GM12878 (cell line): ENCODE measurements at regions not wholly inside any gene's neighbourhood (a gene's known extent, or its start where the extent isn't known, plus 50 kb on each side); places are given as distances from the start of the nearest gene placed in this dataset.

Experiments used
- CHD4 ChIP-seq: fragments of 200-600 bp; sonication (generic); IDR thresholded peaks from 2 replicates; pipeline ENCODE4 v1.6.1; 2016; ENCODE audit warnings: mild to moderate bottlenecking
- CUX1 ChIP-seq: IDR thresholded peaks from 2 replicates; pipeline ENCODE4 v1.6.1; 2012; ENCODE audit warnings: improper control_type of control experiment, low read depth, low read length; ENCODE audit not compliant: insufficient replicate concordance
- ELK1 ChIP-seq: IDR thresholded peaks from 2 replicates; pipeline ENCODE4 v1.6.1; 2012; ENCODE audit warnings: low read depth, low read length, improper control_type of control experiment
- HDAC6 ChIP-seq: fragments of 200-600 bp; sonication (generic); IDR thresholded peaks from one replicate; pipeline ENCODE4 v1.8.0; 2017; ENCODE audit warnings: antibody characterized with exemption; ENCODE audit not compliant: unreplicated experiment
- JUND ChIP-seq: IDR thresholded peaks from 2 replicates; pipeline ENCODE4 v1.6.1; 2012; ENCODE audit warnings: low read depth, mild to moderate bottlenecking, low read length, improper control_type of control experiment, moderate library complexity
- LARP7 ChIP-seq: fragments of 450-650 bp; IDR thresholded peaks from 2 replicates; pipeline ENCODE4 v1.6.1; 2017; ENCODE audit warnings: mild to moderate bottlenecking
- NBN ChIP-seq: fragments of 450-650 bp; IDR thresholded peaks from 2 replicates; pipeline ENCODE4 v1.6.1; 2016
- SMAD5 ChIP-seq: IDR thresholded peaks from 2 replicates; pipeline ENCODE4 v1.6.1; 2016; ENCODE audit warnings: antibody characterized with exemption, low read depth
- SUPT20H ChIP-seq: IDR thresholded peaks from 2 replicates; pipeline ENCODE4 v1.6.1; 2011; ENCODE audit warnings: low read depth, mild to moderate bottlenecking, low read length, moderate library complexity, borderline replicate concordance; ENCODE audit not compliant: control insufficient read depth
- ZNF687 ChIP-seq: fragments of 450-650 bp; IDR thresholded peaks from 2 replicates; pipeline ENCODE4 v1.6.1; 2017; ENCODE audit warnings: mild to moderate bottlenecking, moderate library complexity
- TF ChIP-seq, protein P1 (sequence below): fragments of 450-650 bp; formaldehyde crosslinking; IDR thresholded peaks from 2 replicates; pipeline ENCODE4 v1.5.0; 2022; ENCODE audit warnings: mild to moderate bottlenecking, missing genetic modification characterization
- TF ChIP-seq, protein P2 (sequence below): fragments of 450-650 bp; IDR thresholded peaks from 2 replicates; pipeline ENCODE4 v1.6.1; 2017; ENCODE audit warnings: low read depth, mild to moderate bottlenecking, moderate library complexity
- TF ChIP-seq, protein P3 (sequence below): fragments of 450-650 bp; IDR thresholded peaks from 2 replicates; pipeline ENCODE4 v1.6.1; 2014; ENCODE audit warnings: mild to moderate bottlenecking

DNA sequence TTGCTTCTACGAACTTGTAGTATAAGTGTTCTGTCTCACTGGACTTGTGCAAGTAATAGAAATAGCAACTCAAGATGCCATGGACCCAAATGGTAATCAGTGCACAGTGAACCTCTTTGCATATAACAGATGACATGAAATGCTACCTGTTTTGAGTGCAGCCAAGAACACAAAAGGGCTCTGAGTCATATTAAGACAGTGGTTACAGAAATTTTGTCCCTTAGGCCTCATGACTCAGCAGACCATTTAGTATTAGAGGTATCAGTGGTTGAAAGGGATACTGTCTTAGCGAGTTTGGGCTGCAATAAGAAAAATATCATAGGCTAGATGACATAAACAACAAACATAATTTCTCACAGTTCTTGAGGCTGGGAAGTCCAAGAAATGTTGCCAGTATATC lies 502.9 kb upstream of the PCDH10 start (continued):
- no peak for TF ChIP-seq ELK1
- TF ChIP-seq, protein P1, sequence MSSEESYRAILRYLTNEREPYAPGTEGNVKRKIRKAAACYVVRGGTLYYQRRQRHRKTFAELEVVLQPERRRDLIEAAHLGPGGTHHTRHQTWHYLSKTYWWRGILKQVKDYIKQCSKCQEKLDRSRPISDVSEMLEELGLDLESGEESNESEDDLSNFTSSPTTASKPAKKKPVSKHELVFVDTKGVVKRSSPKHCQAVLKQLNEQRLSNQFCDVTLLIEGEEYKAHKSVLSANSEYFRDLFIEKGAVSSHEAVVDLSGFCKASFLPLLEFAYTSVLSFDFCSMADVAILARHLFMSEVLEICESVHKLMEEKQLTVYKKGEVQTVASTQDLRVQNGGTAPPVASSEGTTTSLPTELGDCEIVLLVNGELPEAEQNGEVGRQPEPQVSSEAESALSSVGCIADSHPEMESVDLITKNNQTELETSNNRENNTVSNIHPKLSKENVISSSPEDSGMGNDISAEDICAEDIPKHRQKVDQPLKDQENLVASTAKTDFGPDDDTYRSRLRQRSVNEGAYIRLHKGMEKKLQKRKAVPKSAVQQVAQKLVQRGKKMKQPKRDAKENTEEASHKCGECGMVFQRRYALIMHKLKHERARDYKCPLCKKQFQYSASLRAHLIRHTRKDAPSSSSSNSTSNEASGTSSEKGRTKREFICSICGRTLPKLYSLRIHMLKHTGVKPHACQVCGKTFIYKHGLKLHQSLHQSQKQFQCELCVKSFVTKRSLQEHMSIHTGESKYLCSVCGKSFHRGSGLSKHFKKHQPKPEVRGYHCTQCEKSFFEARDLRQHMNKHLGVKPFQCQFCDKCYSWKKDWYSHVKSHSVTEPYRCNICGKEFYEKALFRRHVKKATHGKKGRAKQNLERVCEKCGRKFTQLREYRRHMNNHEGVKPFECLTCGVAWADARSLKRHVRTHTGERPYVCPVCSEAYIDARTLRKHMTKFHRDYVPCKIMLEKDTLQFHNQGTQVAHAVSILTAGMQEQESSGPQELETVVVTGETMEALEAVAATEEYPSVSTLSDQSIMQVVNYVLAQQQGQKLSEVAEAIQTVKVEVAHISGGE, result no peak
- TF ChIP-seq CUX1, result no peak
- TF ChIP-seq SMAD5, result no peak
- TF ChIP-seq, protein P2, sequence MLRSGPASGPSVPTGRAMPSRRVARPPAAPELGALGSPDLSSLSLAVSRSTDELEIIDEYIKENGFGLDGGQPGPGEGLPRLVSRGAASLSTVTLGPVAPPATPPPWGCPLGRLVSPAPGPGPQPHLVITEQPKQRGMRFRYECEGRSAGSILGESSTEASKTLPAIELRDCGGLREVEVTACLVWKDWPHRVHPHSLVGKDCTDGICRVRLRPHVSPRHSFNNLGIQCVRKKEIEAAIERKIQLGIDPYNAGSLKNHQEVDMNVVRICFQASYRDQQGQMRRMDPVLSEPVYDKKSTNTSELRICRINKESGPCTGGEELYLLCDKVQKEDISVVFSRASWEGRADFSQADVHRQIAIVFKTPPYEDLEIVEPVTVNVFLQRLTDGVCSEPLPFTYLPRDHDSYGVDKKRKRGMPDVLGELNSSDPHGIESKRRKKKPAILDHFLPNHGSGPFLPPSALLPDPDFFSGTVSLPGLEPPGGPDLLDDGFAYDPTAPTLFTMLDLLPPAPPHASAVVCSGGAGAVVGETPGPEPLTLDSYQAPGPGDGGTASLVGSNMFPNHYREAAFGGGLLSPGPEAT, result no peak
- TF ChIP-seq, protein P3, sequence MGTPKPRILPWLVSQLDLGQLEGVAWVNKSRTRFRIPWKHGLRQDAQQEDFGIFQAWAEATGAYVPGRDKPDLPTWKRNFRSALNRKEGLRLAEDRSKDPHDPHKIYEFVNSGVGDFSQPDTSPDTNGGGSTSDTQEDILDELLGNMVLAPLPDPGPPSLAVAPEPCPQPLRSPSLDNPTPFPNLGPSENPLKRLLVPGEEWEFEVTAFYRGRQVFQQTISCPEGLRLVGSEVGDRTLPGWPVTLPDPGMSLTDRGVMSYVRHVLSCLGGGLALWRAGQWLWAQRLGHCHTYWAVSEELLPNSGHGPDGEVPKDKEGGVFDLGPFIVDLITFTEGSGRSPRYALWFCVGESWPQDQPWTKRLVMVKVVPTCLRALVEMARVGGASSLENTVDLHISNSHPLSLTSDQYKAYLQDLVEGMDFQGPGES, result no peak
- no peak for TF ChIP-seq ZNF687
- TF ChIP-seq LARP7, result no peak
- no peak for TF ChIP-seq HDAC6
- TF ChIP-seq JUND, result peak; percentile 81
- no peak for TF ChIP-seq SUPT20H
- TF ChIP-seq CHD4, result no peak
- no peak for TF ChIP-seq NBN
